B cell (primary cell): ENCODE measurements at regions not wholly inside any gene's neighbourhood (a gene's known extent, or its start where the extent isn't known, plus 50 kb on each side); places are given as distances from the start of the nearest gene placed in this dataset.

Experiments used
- EZH2 ChIP-seq: IDR thresholded peaks from 2 replicates; pipeline ENCODE4 v1.6.1; 2012; ENCODE audit warnings: borderline replicate concordance, low read depth, mild to moderate bottlenecking, moderate library complexity, low read length; ENCODE audit not compliant: insufficient read depth, poor library complexity, severe bottlenecking
- TF ChIP-seq, protein P1 (sequence below): fragments of 200-600 bp; IDR thresholded peaks from one replicate; pipeline ENCODE4 v1.8.0; 2022; ENCODE audit warnings: antibody characterized with exemption, mild to moderate bottlenecking

GRCh38 chr19:28387507-28387906 lies 825.4 kb downstream of the UQCRFS1 start:
- TF ChIP-seq, protein P1, sequence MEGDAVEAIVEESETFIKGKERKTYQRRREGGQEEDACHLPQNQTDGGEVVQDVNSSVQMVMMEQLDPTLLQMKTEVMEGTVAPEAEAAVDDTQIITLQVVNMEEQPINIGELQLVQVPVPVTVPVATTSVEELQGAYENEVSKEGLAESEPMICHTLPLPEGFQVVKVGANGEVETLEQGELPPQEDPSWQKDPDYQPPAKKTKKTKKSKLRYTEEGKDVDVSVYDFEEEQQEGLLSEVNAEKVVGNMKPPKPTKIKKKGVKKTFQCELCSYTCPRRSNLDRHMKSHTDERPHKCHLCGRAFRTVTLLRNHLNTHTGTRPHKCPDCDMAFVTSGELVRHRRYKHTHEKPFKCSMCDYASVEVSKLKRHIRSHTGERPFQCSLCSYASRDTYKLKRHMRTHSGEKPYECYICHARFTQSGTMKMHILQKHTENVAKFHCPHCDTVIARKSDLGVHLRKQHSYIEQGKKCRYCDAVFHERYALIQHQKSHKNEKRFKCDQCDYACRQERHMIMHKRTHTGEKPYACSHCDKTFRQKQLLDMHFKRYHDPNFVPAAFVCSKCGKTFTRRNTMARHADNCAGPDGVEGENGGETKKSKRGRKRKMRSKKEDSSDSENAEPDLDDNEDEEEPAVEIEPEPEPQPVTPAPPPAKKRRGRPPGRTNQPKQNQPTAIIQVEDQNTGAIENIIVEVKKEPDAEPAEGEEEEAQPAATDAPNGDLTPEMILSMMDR, result no peak
- no peak for TF ChIP-seq EZH2
